ENCODE measurements at regions not wholly inside any gene's neighbourhood (a gene's known extent, or its start where the extent isn't known, plus 50 kb on each side); places are given as distances from the start of the nearest gene placed in this dataset.
"Not testable (repeated sequence)": the region's sequence is repeated elsewhere in the genome, so short reads cannot be mapped to it uniquely, and the experiment has no call there.

DNA sequence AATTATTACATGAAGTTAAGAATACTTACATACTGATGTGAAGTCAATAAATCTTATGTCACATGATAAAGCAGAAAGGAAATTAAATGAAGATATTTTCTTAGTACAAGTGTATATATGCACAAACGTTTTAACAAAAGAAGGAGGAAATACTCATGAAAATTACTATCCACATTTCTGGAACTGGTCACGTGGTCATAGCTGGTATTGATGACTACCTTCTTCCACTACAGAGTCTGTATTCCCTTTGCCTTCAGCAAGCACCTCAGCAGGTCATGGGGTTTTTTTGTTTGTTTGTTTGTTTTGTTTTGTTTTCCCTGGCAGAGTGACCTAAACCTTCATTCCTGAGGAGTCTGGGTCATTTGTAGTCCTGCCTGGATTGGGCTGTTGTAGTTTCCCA lies 174.9 kb upstream of the BANK1 start:
- TF ChIP-seq POLR2AphosphoS5 (IDR thresholded peaks at IDR 0.05; ENCODE audit: insufficient read depth in 1 of 2, low read depth in 1 of 2) (no peak), POLR2A (IDR thresholded peaks at IDR 0.05) (no peak)
- TF ChIP-seq, protein P1, sequence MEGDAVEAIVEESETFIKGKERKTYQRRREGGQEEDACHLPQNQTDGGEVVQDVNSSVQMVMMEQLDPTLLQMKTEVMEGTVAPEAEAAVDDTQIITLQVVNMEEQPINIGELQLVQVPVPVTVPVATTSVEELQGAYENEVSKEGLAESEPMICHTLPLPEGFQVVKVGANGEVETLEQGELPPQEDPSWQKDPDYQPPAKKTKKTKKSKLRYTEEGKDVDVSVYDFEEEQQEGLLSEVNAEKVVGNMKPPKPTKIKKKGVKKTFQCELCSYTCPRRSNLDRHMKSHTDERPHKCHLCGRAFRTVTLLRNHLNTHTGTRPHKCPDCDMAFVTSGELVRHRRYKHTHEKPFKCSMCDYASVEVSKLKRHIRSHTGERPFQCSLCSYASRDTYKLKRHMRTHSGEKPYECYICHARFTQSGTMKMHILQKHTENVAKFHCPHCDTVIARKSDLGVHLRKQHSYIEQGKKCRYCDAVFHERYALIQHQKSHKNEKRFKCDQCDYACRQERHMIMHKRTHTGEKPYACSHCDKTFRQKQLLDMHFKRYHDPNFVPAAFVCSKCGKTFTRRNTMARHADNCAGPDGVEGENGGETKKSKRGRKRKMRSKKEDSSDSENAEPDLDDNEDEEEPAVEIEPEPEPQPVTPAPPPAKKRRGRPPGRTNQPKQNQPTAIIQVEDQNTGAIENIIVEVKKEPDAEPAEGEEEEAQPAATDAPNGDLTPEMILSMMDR (IDR thresholded peaks at IDR 0.05), result no peak
- Histone ChIP-seq H3K27ac (no peak overlapping the region), H3K27me3 (no peaks in the 10 kb centered on the region), H3K4me3 (no peak overlapping the region), H3K36me3 (no peaks in the 10 kb centered on the region), H3K9me3 (no peaks in the 10 kb centered on the region), H3K4me1 (no peaks in the 10 kb centered on the region)
- DNase-seq (ENCODE audit: extremely low spot score in 2 of 2), result no peak
- intact Hi-C loops (cut with DNase I), result no loop called here

DNA sequence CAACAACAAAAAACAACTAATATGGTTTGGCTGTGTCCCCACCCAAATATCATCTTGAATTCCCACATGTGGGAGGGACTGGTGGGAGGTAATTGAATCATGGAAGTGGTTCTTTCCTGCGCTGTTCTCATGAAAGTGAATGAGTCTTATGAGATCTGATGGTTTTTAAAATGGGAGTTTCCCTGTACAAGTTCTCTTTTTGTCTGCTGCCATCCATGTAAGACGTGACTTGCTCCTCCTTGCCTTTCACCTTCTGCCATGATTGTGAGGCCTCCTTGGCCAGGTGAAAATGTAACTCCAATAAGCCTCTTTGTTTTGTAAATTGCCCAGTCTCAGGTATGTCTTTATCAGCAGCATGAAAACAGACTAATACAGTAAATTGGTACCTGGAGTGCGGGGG lies 183.5 kb upstream of the BANK1 start:
- H3K36me3 ChIP-seq; H3K4me3 ChIP-seq; H3K27ac ChIP-seq; H3K9me3 ChIP-seq; intact Hi-C loops (cut with DNase I); DNase-seq (ENCODE audit: extremely low spot score in 2 of 2); H3K4me1 ChIP-seq; H3K27me3 ChIP-seq: not testable (repeated sequence)

DNA sequence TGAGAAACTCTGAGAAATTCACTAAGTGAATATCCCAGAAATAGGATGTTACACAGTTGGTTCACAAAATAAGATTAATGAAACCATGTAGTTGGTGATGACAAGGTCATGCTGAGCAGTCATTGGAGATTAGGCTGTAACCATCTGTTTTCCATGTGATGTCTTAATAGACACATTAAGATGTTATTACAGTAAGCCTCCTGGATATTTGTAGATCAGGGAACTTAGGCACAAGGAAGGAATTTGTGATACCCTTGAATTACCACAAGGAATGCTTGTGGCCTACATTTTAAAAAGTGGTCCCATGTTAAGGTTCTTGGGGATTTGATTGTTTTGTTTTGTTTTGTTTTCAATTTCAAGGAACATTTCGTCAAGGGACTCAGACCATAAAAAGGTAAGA lies 185.6 kb upstream of the BANK1 start:
- no peaks in the 10 kb centered on the region for H3K36me3 ChIP-seq
- H3K9me3 ChIP-seq, result no peaks in the 10 kb centered on the region
- DNase-seq (ENCODE audit: extremely low spot score in 2 of 2), result no peak
- intact Hi-C loops (cut with DNase I), result no loop called here
- no peak overlapping the region for H3K27ac ChIP-seq
- H3K4me3 ChIP-seq, result no peak overlapping the region
- H3K4me1 ChIP-seq, result no peaks in the 10 kb centered on the region
- TF ChIP-seq POLR2AphosphoS5 (IDR thresholded peaks at IDR 0.05; ENCODE audit: insufficient read depth in 1 of 2, low read depth in 1 of 2) (no peak), POLR2A (IDR thresholded peaks at IDR 0.05) (no peak)
- TF ChIP-seq, protein P1 (IDR thresholded peaks at IDR 0.05), result no peak
- no peaks in the 10 kb centered on the region for H3K27me3 ChIP-seq

DNA sequence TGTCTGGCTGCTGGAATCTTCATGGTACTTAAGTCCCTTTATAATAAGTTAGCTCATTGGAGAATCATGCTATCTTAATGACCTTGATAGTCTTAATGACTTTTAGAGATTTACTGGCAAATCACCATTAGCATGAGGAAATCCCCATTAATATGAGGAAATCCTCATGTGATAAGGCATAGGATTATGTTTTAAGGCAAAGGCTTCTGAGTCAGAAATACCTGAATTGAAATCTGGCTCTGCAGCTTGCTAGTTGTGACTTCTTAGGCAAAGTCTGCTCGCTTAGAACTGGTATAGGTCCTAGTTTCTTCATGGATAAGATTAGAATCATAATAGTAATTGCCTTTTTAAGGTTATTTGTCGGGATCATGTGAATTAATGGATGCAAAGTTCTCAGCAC lies 190.2 kb upstream of the BANK1 start:
- no peak for DNase-seq (ENCODE audit: extremely low spot score in 2 of 2)
- no peaks in the 10 kb centered on the region for H3K27me3 ChIP-seq
- no peaks in the 10 kb centered on the region for H3K4me1 ChIP-seq
- no peak overlapping the region for H3K4me3 ChIP-seq
- TF ChIP-seq, protein P1 (IDR thresholded peaks at IDR 0.05), result no peak
- no peak for TF ChIP-seq POLR2AphosphoS5 (IDR thresholded peaks at IDR 0.05; ENCODE audit: insufficient read depth in 1 of 2, low read depth in 1 of 2)
- no peak for TF ChIP-seq POLR2A (IDR thresholded peaks at IDR 0.05)
- no peaks in the 10 kb centered on the region for H3K9me3 ChIP-seq
- intact Hi-C loops (cut with DNase I), result no loop called here
- no peaks in the 10 kb centered on the region for H3K36me3 ChIP-seq
- no peak overlapping the region for H3K27ac ChIP-seq

DNA sequence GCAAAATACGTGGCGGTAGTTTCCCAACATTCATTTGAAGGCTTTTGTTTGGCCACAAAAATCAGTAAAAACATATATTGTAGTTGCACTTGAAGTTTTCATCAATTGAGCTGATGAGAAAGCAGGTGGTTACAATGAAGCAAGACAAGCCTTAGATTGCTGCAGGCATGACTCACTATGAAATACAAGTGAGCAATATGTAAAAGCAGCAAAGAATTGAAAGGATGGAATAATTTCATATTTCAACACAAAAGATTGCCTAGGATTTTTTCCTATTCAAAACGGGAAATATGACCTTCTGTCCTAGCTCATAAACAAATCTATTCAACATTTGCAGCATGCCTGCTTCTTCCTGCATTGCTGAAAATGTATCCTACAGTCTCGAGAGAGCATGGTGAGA lies 190.9 kb upstream of the BANK1 start:
- no peaks in the 10 kb centered on the region for H3K9me3 ChIP-seq
- intact Hi-C loops (cut with DNase I), result no loop called here
- TF ChIP-seq POLR2AphosphoS5 (IDR thresholded peaks at IDR 0.05; ENCODE audit: insufficient read depth in 1 of 2, low read depth in 1 of 2), result no peak
- no peak for DNase-seq (ENCODE audit: extremely low spot score in 2 of 2)
- H3K4me1 ChIP-seq, result no peaks in the 10 kb centered on the region
- H3K27me3 ChIP-seq, result no peaks in the 10 kb centered on the region
- H3K36me3 ChIP-seq, result no peaks in the 10 kb centered on the region
- H3K4me3 ChIP-seq, result no peak overlapping the region
- H3K27ac ChIP-seq, result no peak overlapping the region

- TF ChIP-seq POLR2A (IDR thresholded peaks at IDR 0.05) (no peak), POLR2AphosphoS5 (IDR thresholded peaks at IDR 0.05; ENCODE audit: insufficient read depth in 1 of 2, low read depth in 1 of 2) (no peak)
- TF ChIP-seq, protein P1 (IDR thresholded peaks at IDR 0.05), result no peak
- no peak overlapping the region for H3K27ac ChIP-seq
- intact Hi-C loops (cut with DNase I), result no loop called here
These were observed 193.6 kb upstream of the BANK1 start for GRCh38 chr4:101596781-101597552.

More at GRCh38 chr4:101596781-101597552, 193.6 kb upstream of the BANK1 start:
- H3K9me3 ChIP-seq, result no peaks in the 10 kb centered on the region
- H3K4me1 ChIP-seq, result no peaks in the 10 kb centered on the region
- H3K27me3 ChIP-seq, result no peaks in the 10 kb centered on the region
- H3K36me3 ChIP-seq, result no peaks in the 10 kb centered on the region
- DNase-seq (ENCODE audit: extremely low spot score in 2 of 2), result no peak
- H3K4me3 ChIP-seq, result no peak overlapping the region

All from vagina (tissue), 2 donors.